Heart right ventricle (tissue), 16 donors: ENCODE measurements at regions not wholly inside any gene's neighbourhood (a gene's known extent, or its start where the extent isn't known, plus 50 kb on each side); places are given as distances from the start of the nearest gene placed in this dataset.
"Not testable (repeated sequence)": the region's sequence is repeated elsewhere in the genome, so short reads cannot be mapped to it uniquely, and the experiment has no call there.

Experiments used
- ATAC-seq, 8 donors: fragments of 200-7000 bp; cut with Tn5 transposase; one replicate each; pipeline ENCODE4 v1.9.1; 2020; ENCODE audit warnings: mild to moderate bottlenecking in 8 of 8, moderate library complexity in 8 of 8, moderate number of reproducible peaks in 1 of 8
- DNase-seq, 2 donors: peaks; one replicate each; pipeline ENCODE4 v3.0.0-alpha.2; 2020
- H3K27ac ChIP-seq, 10 donors: fragments of 200-600 bp; sonication (generic) in 2 of 10; one replicate each; pipeline versions ENCODE4 v1.5.0 to v1.8.0; 2020 to 2022; ENCODE audit warnings: mild to moderate bottlenecking in 3 of 10
- H3K27me3 ChIP-seq, 7 donors: fragments of 200-600 bp; one replicate each; pipeline ENCODE4 v1.8.0; 2021 to 2022; ENCODE audit warnings: mild to moderate bottlenecking in 2 of 7
- H3K36me3 ChIP-seq, 9 donors: fragments of 200-600 bp; sonication (generic) in 1 of 9; one replicate each; pipeline versions ENCODE4 v1.5.0 to v1.8.0; 2020 to 2022; ENCODE audit warnings: mild to moderate bottlenecking in 2 of 9
- H3K4me1 ChIP-seq, 9 donors: fragments of 200-600 bp; sonication (generic) in 1 of 9; one replicate each; pipeline versions ENCODE4 v1.5.0 to v1.8.0; 2020 to 2022; ENCODE audit warnings: mild to moderate bottlenecking in 4 of 9
- H3K4me3 ChIP-seq, 10 donors: fragments of 200-600 bp; sonication (generic) in 2 of 10; one replicate each; pipeline versions ENCODE4 v1.5.0 to v1.8.0; 2020 to 2022; ENCODE audit warnings: mild to moderate bottlenecking in 7 of 10, moderate library complexity in 2 of 10
- H3K9me3 ChIP-seq, 11 donors: fragments of 200-600 bp in 10 of 11; sonication (generic) in 2 of 11; one replicate each; pipeline versions ENCODE4 v1.5.0 to v1.8.0; 2013 to 2022; ENCODE audit warnings: mild to moderate bottlenecking in 2 of 11, control low read depth in 1 of 11, moderate library complexity in 1 of 11
- CTCF ChIP-seq, 9 donors: fragments of 200-600 bp; sonication (generic) in 2 of 9; IDR thresholded peaks; one replicate each; pipeline versions ENCODE4 v1.5.0 to v1.8.0; 2021 to 2022; ENCODE audit warnings: antibody characterized with exemption in 9 of 9, mild to moderate bottlenecking in 5 of 9, moderate library complexity in 1 of 9
- WGBS, 2 donors: extraction: QIAGEN DNeasy Blood & Tissue Kit; methylation state at CpG; one replicate each; pipeline ENCODE4 v1.1.7; 2013; ENCODE audit warnings: inconsistent platforms in 1 of 2; 5-methylcytosine and 5-hydroxymethylcytosine counted together
- intact Hi-C, 10 donors: fragments of 100-400 bp; cut with DNase I; formaldehyde crosslinking; loops; one replicate each; pipeline versions ENCODE4 v1.11.1 to v1.14.2; 2022
- donor health status: Arrhythmogenic right ventricular cardiomyopathy.
- donor health status: ischemic (EF 13 %, LVEDD 7.1; RV severe dilation, severe dysfunction).
- donor health status: healthy with polysubstance abuse.
- donor health status: DM: no; HTN: yes; CAD: no.
- donor health status: DM: no; HTN: no; CAD: no.
- donor health status: ischemic (EF 25% LVEDD 6.9; RV normal size, moderate dysfunction).
- donor health status: ischemic (EF 25% LVEDD 5.7; RV mildly dilated, moderate dysfunction).
- donor health status: healthy.
- donor health status: DM: yes; HTN: yes; CAD: no.
- donor health status: Ischemic cardiomyopathy.
- donor health status: ischemic (EF 35%, LVEDD 5.7; RV mildly dilated, moderate dysfunction).
- donor health status: nonischemic (EF 11% LVEDD 7.7; RV severe dilation, severe dysfunction).
- donor health status: DM: yes; HTN: yes; CAD: no.
- donor health status: PGD.
- donor health status: ischemic (EF 29% LVEDD 5.4; RV normal size, mild dysfunction).
- donor health status: nonischemic (EF 23%, LVEDD 6.1; RV moderate dilation, normal function).

- ATAC-seq (no peak), DNase-seq (no peak)
- intact Hi-C loops: no loop called here
- H3K36me3 ChIP-seq: no peaks in the 10 kb centered on the region
- no peak overlapping the region for H3K27ac ChIP-seq
- peaks cover 0 to 12% (median 0%) of the 10 kb centered on the region in 7 donors for H3K27me3 ChIP-seq
- peaks cover 0 to 6% (median 0%) of the 10 kb centered on the region in 11 donors for H3K9me3 ChIP-seq
- no peak for TF ChIP-seq CTCF (IDR thresholded peaks at IDR 0.05)
- H3K4me1 ChIP-seq: peaks cover 0 to 13% (median 3%) of the 10 kb centered on the region in 9 donors
- WGBS, 2 donors: 89 to 91% methylated on average over 18 of the region's 18 CpGs
- no peak overlapping the region for H3K4me3 ChIP-seq
These were observed 197.5 kb upstream of the SULF2 start for GRCh38 chr20:47982574-47983360.

GRCh38 chr20:47981222-47981621, 195.9 kb upstream of the SULF2 start:
- TF ChIP-seq CTCF (IDR thresholded peaks at IDR 0.05): no peak
- ATAC-seq (peak in 5 of 8 donors; percentile 47 to 73 (median 68)), DNase-seq (peak in 1 of 2 donors; percentile 34)
- intact Hi-C loops: no loop called here
- peaks cover 0 to 17% (median 0%) of the 10 kb centered on the region in 7 donors for H3K27me3 ChIP-seq
- 40 to 42% methylated on average over 6 of the region's 6 CpGs for WGBS, 2 donors
- H3K4me3 ChIP-seq: no peak overlapping the region
- H3K4me1 ChIP-seq: peaks cover 0 to 19% (median 3%) of the 10 kb centered on the region in 9 donors
- H3K36me3 ChIP-seq: no peaks in the 10 kb centered on the region
- no peak overlapping the region for H3K27ac ChIP-seq
- peaks cover 0 to 6% (median 0%) of the 10 kb centered on the region in 11 donors for H3K9me3 ChIP-seq

GRCh38 chr20:47980336-47981177, 195.3 kb upstream of the SULF2 start:
- Histone ChIP-seq H3K36me3 (no peaks in the 10 kb centered on the region), H3K4me3 (no peak overlapping the region), H3K27ac (no peak overlapping the region), H3K9me3 (peaks cover 0 to 6% (median 0%) of the 10 kb centered on the region in 11 donors), H3K27me3 (peaks cover 0 to 17% (median 0%) of the 10 kb centered on the region in 7 donors), H3K4me1 (peaks cover 0 to 19% (median 3%) of the 10 kb centered on the region in 9 donors)
- ATAC-seq (peak in 3 of 8 donors; percentile 10 to 39 (median 28)), DNase-seq (no peak)
- intact Hi-C loops: no loop called here
- no peak for TF ChIP-seq CTCF (IDR thresholded peaks at IDR 0.05)
- 86 to 87% methylated on average over 10 of the region's 10 CpGs for WGBS, 2 donors

- not testable (repeated sequence) for DNase-seq, H3K27ac ChIP-seq, H3K9me3 ChIP-seq, H3K36me3 ChIP-seq, H3K4me3 ChIP-seq
- 53 to 69% methylated on average over 11 of the region's 11 CpGs for WGBS, 2 donors
- Histone ChIP-seq H3K4me1 (peaks cover 0 to 19% (median 3%) of the 10 kb centered on the region in 9 donors), H3K27me3 (peaks cover 0 to 24% (median 0%) of the 10 kb centered on the region in 7 donors)
- ATAC-seq: peak in 1 of 8 donors; percentile 18
- intact Hi-C loops: loop anchor here in 2 of 10 donors (10.0 kb wide), 2 partner anchors 195 to 305 kb away; partner anchors contain the start of gene SULF2 (in 1 of the 2)
These were observed 194.2 kb upstream of the SULF2 start for GRCh38 chr20:47979361-47980095.

GRCh38 chr20:47978428-47979120, 193.3 kb upstream of the SULF2 start:
- Histone ChIP-seq H3K27me3 (peaks cover 0 to 20% (median 0%) of the 10 kb centered on the region in 7 donors), H3K4me1 (peaks cover 0 to 28% (median 12%) of the 10 kb centered on the region in 9 donors)
- not testable (repeated sequence) for H3K9me3 ChIP-seq, H3K4me3 ChIP-seq, H3K27ac ChIP-seq, DNase-seq, ATAC-seq, H3K36me3 ChIP-seq
- intact Hi-C loops: loop anchor here in 2 of 10 donors (10.0 kb wide), 2 partner anchors 194 to 306 kb away; partner anchors contain the start of gene SULF2 (in 1 of the 2)
- 80 to 91% methylated on average over 4 to 5 of the region's 19 CpGs for WGBS, 2 donors

- WGBS, 2 donors: 58 to 61% methylated on average over 8 of the region's 8 CpGs
- not testable (repeated sequence) for DNase-seq, H3K36me3 ChIP-seq, ATAC-seq, H3K4me3 ChIP-seq, H3K9me3 ChIP-seq, H3K27ac ChIP-seq
- H3K4me1 ChIP-seq: peaks cover 0 to 32% (median 13%) of the 10 kb centered on the region in 9 donors
- intact Hi-C loops: loop anchor here in 2 of 10 donors (10.0 kb wide), 2 partner anchors 193 to 307 kb away; partner anchors contain the start of gene SULF2 (in 1 of the 2)
- peaks cover 0 to 20% (median 0%) of the 10 kb centered on the region in 7 donors for H3K27me3 ChIP-seq
These were observed 192.5 kb upstream of the SULF2 start for GRCh38 chr20:47977789-47978252.
